ENCODE measurements at regions not wholly inside any gene's neighbourhood (a gene's known extent, or its start where the extent isn't known, plus 50 kb on each side); places are given as distances from the start of the nearest gene placed in this dataset.

DNA sequence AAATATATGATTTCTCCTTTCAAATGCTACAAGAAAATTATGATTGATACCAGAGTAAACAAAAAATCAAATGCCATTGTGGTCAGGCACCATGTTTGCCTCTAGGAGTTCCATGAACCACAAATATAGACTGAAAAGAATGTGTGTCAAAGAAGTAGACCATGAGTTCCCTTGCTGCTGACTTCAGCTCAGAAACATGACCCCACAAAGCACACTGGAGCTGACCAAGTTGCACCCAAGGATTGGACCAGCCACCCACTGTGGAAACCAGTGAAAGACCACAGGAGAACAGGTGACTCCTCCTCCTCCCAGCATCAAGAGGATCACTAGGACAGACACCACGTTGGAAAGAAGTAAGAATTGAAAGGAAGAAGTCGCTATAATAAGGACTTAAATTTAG lies 90.8 kb upstream of the TENT5A start:
- H3K27ac ChIP-seq (ENCODE audit: low read length), result no peak overlapping the region
- TF ChIP-seq, protein P1, sequence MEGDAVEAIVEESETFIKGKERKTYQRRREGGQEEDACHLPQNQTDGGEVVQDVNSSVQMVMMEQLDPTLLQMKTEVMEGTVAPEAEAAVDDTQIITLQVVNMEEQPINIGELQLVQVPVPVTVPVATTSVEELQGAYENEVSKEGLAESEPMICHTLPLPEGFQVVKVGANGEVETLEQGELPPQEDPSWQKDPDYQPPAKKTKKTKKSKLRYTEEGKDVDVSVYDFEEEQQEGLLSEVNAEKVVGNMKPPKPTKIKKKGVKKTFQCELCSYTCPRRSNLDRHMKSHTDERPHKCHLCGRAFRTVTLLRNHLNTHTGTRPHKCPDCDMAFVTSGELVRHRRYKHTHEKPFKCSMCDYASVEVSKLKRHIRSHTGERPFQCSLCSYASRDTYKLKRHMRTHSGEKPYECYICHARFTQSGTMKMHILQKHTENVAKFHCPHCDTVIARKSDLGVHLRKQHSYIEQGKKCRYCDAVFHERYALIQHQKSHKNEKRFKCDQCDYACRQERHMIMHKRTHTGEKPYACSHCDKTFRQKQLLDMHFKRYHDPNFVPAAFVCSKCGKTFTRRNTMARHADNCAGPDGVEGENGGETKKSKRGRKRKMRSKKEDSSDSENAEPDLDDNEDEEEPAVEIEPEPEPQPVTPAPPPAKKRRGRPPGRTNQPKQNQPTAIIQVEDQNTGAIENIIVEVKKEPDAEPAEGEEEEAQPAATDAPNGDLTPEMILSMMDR (IDR thresholded peaks at IDR 0.05), result no peak
- WGBS (ENCODE audit: insufficient coverage), result no CpG with 5 or more reads among the region's 2 CpGs
- no peak overlapping the region for H3K4me3 ChIP-seq (ENCODE audit: low read length)
- DNase-seq, result no peak
- Mint-ChIP-seq H3K9me3 (peaks cover 0 to 2% of the 10 kb centered on the region in 2 donors), H3K27me3 (ENCODE audit: low read depth in 2 of 2) (no peaks in the 10 kb centered on the region), H3K36me3 (no peaks in the 10 kb centered on the region), H3K27ac (no peak overlapping the region), H3K4me3 (no peak overlapping the region), H3K4me1 (no peaks in the 10 kb centered on the region)
- H3K27me3 ChIP-seq (ENCODE audit: control insufficient read depth, insufficient read depth, low read length), result no peaks in the 10 kb centered on the region
- no peaks in the 10 kb centered on the region for H3K36me3 ChIP-seq (ENCODE audit: control insufficient read depth, insufficient read depth, low read length)
- H3K4me1 ChIP-seq (ENCODE audit: control insufficient read depth, insufficient read depth, low read length), result no peaks in the 10 kb centered on the region
- intact Hi-C loops (cut with micrococcal nuclease), result no loop called here
- no peak for ATAC-seq
- H3K9me3 ChIP-seq (ENCODE audit: control insufficient read depth, insufficient read depth, low read length), result no peaks in the 10 kb centered on the region

DNA sequence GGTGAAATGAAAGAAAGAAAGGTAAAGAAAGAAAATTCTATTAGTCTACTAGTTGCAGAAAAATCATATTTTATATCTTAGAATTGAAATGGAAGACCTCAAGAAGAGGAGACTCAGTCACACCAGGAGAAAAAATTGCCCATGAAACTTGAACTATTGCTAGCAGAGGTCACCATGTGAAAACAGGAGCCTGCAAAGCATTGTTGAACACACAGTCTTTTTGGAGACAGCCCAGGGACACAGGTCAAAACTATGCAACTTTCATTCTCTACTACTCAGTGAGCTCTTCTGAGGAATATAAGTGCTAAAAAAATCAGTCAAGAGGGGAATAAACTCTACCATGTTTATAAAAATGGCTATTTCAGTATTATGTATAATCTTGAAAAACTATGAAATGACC lies 89.8 kb upstream of the TENT5A start:
- ATAC-seq (no peak), DNase-seq (no peak)
- Mint-ChIP-seq H3K4me3 (no peak overlapping the region), H3K27me3 (ENCODE audit: low read depth in 2 of 2) (peaks cover 0 to 2% of the 10 kb centered on the region in 2 donors), H3K4me1 (no peaks in the 10 kb centered on the region), H3K36me3 (no peaks in the 10 kb centered on the region), H3K9me3 (peaks cover 0 to 4% of the 10 kb centered on the region in 2 donors), H3K27ac (no peak overlapping the region)
- H3K27me3 ChIP-seq (ENCODE audit: control insufficient read depth, insufficient read depth, low read length), result no peaks in the 10 kb centered on the region
- H3K4me3 ChIP-seq (ENCODE audit: low read length), result no peak overlapping the region
- no peak overlapping the region for H3K27ac ChIP-seq (ENCODE audit: low read length)
- H3K9me3 ChIP-seq (ENCODE audit: control insufficient read depth, insufficient read depth, low read length), result no peaks in the 10 kb centered on the region
- intact Hi-C loops (cut with micrococcal nuclease), result no loop called here
- no peaks in the 10 kb centered on the region for H3K36me3 ChIP-seq (ENCODE audit: control insufficient read depth, insufficient read depth, low read length)
- TF ChIP-seq, protein P1 (IDR thresholded peaks at IDR 0.05), result no peak
- no peaks in the 10 kb centered on the region for H3K4me1 ChIP-seq (ENCODE audit: control insufficient read depth, insufficient read depth, low read length)

DNA sequence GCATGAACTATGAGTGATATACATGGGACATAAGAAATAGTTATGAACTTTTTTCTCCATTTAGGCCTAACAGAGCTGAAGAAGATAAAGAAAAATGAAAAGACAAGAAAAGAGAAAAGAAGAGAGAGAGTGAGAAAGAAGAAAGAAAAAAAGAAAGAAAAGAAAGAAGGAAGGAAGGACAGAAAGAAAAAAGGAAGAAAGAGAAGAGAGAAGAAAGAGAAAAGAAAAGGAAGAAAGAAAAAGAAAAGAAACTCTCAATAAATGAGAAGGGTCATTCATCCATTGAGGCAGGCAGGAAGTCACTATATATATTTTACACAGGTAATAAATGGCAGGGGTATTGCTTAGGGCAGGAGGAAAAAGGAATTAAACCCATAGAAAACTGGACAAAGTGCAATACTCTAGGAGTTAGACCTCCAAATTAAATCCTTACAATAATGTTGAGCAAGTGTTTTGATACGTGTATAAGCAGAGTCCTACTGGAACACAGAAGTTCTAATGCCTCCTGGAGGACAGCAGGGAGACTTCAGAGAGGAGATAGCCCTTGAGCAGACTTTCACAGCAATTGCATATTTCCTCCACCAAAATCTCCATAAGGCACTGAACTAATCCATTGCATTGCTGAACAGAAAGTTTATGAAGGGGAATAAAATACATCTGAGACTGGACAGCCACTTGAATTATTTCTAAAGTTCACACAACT lies 86.4 kb upstream of the TENT5A start:
- TF ChIP-seq, protein P1 (IDR thresholded peaks at IDR 0.05), result no peak
- Mint-ChIP-seq H3K4me1 (no peaks in the 10 kb centered on the region), H3K27me3 (ENCODE audit: low read depth in 2 of 2) (peaks cover 0 to 4% of the 10 kb centered on the region in 2 donors), H3K4me3 (no peak overlapping the region), H3K27ac (no peak overlapping the region), H3K9me3 (peaks cover 5% of the 10 kb centered on the region in 2 donors), H3K36me3 (no peaks in the 10 kb centered on the region)
- Histone ChIP-seq H3K27ac (ENCODE audit: low read length) (no peak overlapping the region), H3K36me3 (ENCODE audit: control insufficient read depth, insufficient read depth, low read length) (no peaks in the 10 kb centered on the region), H3K27me3 (ENCODE audit: control insufficient read depth, insufficient read depth, low read length) (no peaks in the 10 kb centered on the region), H3K4me1 (ENCODE audit: control insufficient read depth, insufficient read depth, low read length) (no peaks in the 10 kb centered on the region), H3K4me3 (ENCODE audit: low read length) (no peak overlapping the region), H3K9me3 (ENCODE audit: control insufficient read depth, insufficient read depth, low read length) (no peaks in the 10 kb centered on the region)
- no peak for DNase-seq
- intact Hi-C loops (cut with micrococcal nuclease), result no loop called here
- no peak for ATAC-seq
- WGBS (ENCODE audit: insufficient coverage), result 50% methylated on average over 1 of the region's 1 CpG

DNA sequence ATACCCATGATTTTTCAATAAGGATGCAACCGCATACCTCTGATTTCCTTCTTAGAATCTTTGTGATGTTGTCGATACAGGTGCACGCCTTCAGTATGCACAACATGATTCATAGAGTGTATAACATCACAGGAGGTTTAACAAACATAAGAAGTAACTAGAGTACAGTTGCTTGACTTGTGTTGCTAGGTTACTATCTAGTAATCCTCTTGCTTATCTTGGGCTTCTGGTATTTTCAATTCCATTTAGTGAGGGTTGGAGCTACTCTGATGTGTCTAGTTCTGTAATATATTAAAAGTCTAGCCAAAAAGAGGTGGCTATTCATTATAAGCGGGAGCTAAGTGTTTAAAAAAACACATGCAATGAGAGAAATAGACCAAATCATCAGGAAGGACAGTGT lies 85.5 kb upstream of the TENT5A start:
- Mint-ChIP-seq H3K9me3 (peaks cover 5% of the 10 kb centered on the region in 2 donors), H3K27me3 (ENCODE audit: low read depth in 2 of 2) (peaks cover 0 to 4% of the 10 kb centered on the region in 2 donors), H3K36me3 (no peaks in the 10 kb centered on the region), H3K27ac (no peak overlapping the region), H3K4me3 (no peak overlapping the region), H3K4me1 (no peaks in the 10 kb centered on the region)
- WGBS (ENCODE audit: insufficient coverage), result 94% methylated on average over 4 of the region's 4 CpGs
- Histone ChIP-seq H3K9me3 (ENCODE audit: control insufficient read depth, insufficient read depth, low read length) (no peaks in the 10 kb centered on the region), H3K36me3 (ENCODE audit: control insufficient read depth, insufficient read depth, low read length) (no peaks in the 10 kb centered on the region), H3K4me3 (ENCODE audit: low read length) (no peak overlapping the region), H3K4me1 (ENCODE audit: control insufficient read depth, insufficient read depth, low read length) (no peaks in the 10 kb centered on the region), H3K27ac (ENCODE audit: low read length) (no peak overlapping the region), H3K27me3 (ENCODE audit: control insufficient read depth, insufficient read depth, low read length) (no peaks in the 10 kb centered on the region)
- DNase-seq (no peak), ATAC-seq (no peak)
- intact Hi-C loops (cut with micrococcal nuclease), result no loop called here
- TF ChIP-seq, protein P1 (IDR thresholded peaks at IDR 0.05), result no peak
